ENCODE measurements at regions not wholly inside any gene's neighbourhood (a gene's known extent, or its start where the extent isn't known, plus 50 kb on each side); places are given as distances from the start of the nearest gene placed in this dataset.

- DNase-seq (ENCODE audit: low spot score) = no peak
- no peaks in the 10 kb centered on the region for H3K9me3 Mint-ChIP-seq
- intact Hi-C loops (cut with micrococcal nuclease) = no loop called here
- H3K36me3 Mint-ChIP-seq (ENCODE audit: low read depth) = no peaks in the 10 kb centered on the region
- peaks cover 6% of the 10 kb centered on the region for H3K27me3 Mint-ChIP-seq (ENCODE audit: low read depth)
- H3K4me1 Mint-ChIP-seq (ENCODE audit: low read depth) = no peaks in the 10 kb centered on the region
- H3K27ac Mint-ChIP-seq = no peak overlapping the region
- H3K4me3 Mint-ChIP-seq (ENCODE audit: low read depth) = no peak overlapping the region
Observed at GRCh38 chr7:94249631-94250030, 145.1 kb upstream of the COL1A2 start.

- no peak overlapping the region for H3K4me3 Mint-ChIP-seq (ENCODE audit: low read depth)
- H3K36me3 Mint-ChIP-seq (ENCODE audit: low read depth) = no peaks in the 10 kb centered on the region
- intact Hi-C loops (cut with micrococcal nuclease) = no loop called here
Observed at GRCh38 chr7:94250124-94250523, 144.6 kb upstream of the COL1A2 start.

DNA sequence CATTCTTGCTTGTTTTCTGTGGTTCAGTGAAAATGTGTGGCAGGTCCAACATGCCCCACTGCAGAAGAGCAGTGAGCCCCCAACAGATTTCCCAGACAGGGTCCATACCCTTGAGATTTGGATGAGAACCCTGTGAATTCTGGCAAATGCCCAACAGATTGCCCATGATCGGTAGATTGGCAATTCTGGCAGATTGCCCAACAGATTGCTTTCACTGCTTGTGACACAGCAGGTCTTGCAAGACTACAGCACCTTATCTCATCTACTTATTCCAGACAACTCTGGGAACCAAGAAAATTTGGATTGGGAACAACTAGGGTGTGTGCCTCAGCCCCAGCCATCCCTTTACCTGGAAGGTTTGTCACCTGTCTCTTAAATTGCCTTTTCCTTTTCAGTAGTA lies 143.7 kb upstream of the COL1A2 start:
- peaks cover 8% of the 10 kb centered on the region for H3K27me3 Mint-ChIP-seq (ENCODE audit: low read depth)
- H3K4me1 Mint-ChIP-seq (ENCODE audit: low read depth) = no peaks in the 10 kb centered on the region
- H3K4me3 Mint-ChIP-seq (ENCODE audit: low read depth) = no peak overlapping the region
- H3K27ac Mint-ChIP-seq = no peak overlapping the region
- H3K9me3 Mint-ChIP-seq = no peaks in the 10 kb centered on the region
- no peaks in the 10 kb centered on the region for H3K36me3 Mint-ChIP-seq (ENCODE audit: low read depth)
- no peak for DNase-seq (ENCODE audit: low spot score)
- intact Hi-C loops (cut with micrococcal nuclease) = no loop called here

More at GRCh38 chr7:94250124-94250523, 144.6 kb upstream of the COL1A2 start:
- H3K27me3 Mint-ChIP-seq (ENCODE audit: low read depth) = peaks cover 5% of the 10 kb centered on the region
- no peak for DNase-seq (ENCODE audit: low spot score)
- no peaks in the 10 kb centered on the region for H3K4me1 Mint-ChIP-seq (ENCODE audit: low read depth)
- H3K9me3 Mint-ChIP-seq = no peaks in the 10 kb centered on the region
- no peak overlapping the region for H3K27ac Mint-ChIP-seq

DNA sequence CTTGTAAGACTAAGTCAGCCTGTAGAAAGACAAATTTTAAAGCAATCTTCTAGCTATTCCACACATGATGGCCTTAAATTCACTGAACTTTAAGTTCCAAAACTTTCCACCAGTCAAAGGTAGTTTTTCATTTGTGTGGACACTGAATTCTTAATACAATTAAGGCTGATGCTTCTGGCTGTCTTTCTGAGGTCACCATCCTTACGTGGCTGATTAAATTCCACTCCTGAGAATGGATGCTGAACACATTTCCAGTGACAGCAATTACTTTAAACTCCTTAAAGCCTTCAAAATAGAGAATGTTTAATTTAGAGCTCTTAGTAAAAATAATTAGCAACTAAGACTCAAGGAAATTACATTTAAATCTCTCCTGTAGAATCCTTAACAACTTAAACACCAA lies 142.6 kb upstream of the COL1A2 start:
- no peaks in the 10 kb centered on the region for H3K9me3 Mint-ChIP-seq
- no peak for DNase-seq (ENCODE audit: low spot score)
- no peak overlapping the region for H3K27ac Mint-ChIP-seq
- H3K27me3 Mint-ChIP-seq (ENCODE audit: low read depth) = peaks cover 8% of the 10 kb centered on the region
- intact Hi-C loops (cut with micrococcal nuclease) = no loop called here
- H3K4me1 Mint-ChIP-seq (ENCODE audit: low read depth) = no peaks in the 10 kb centered on the region
- no peaks in the 10 kb centered on the region for H3K36me3 Mint-ChIP-seq (ENCODE audit: low read depth)
- no peak overlapping the region for H3K4me3 Mint-ChIP-seq (ENCODE audit: low read depth)

GRCh38 chr7:94252971-94253370 lies 141.7 kb upstream of the COL1A2 start:
- no peaks in the 10 kb centered on the region for H3K36me3 Mint-ChIP-seq (ENCODE audit: low read depth)
- DNase-seq (ENCODE audit: low spot score) = no peak
- intact Hi-C loops (cut with micrococcal nuclease) = no loop called here
- no peak overlapping the region for H3K4me3 Mint-ChIP-seq (ENCODE audit: low read depth)
- peaks cover 8% of the 10 kb centered on the region for H3K27me3 Mint-ChIP-seq (ENCODE audit: low read depth)
- no peak overlapping the region for H3K27ac Mint-ChIP-seq
- H3K9me3 Mint-ChIP-seq = no peaks in the 10 kb centered on the region
- no peaks in the 10 kb centered on the region for H3K4me1 Mint-ChIP-seq (ENCODE audit: low read depth)

DNA sequence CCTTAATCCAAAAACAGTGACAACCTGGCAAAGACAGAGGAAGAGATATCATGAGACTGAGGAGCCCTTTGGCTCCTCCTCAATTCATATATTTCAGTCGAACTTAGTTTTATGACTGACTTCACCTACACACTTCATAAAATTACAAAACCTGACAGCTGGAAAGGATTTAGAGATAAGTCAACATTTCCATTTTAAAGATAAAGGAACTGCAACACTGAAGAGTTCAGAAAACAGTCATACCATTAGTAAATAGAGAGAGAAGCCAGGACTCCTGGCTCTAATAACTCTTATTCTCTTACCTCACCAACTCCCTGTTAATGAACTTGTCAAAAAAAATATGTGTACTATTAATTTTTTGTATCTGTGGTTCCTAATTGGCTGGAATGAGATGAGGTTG lies 141.0 kb upstream of the COL1A2 start:
- H3K9me3 Mint-ChIP-seq = no peaks in the 10 kb centered on the region
- peaks cover 8% of the 10 kb centered on the region for H3K27me3 Mint-ChIP-seq (ENCODE audit: low read depth)
- H3K36me3 Mint-ChIP-seq (ENCODE audit: low read depth) = no peaks in the 10 kb centered on the region
- no peak overlapping the region for H3K27ac Mint-ChIP-seq
- intact Hi-C loops (cut with micrococcal nuclease) = no loop called here
- no peak overlapping the region for H3K4me3 Mint-ChIP-seq (ENCODE audit: low read depth)
- H3K4me1 Mint-ChIP-seq (ENCODE audit: low read depth) = no peaks in the 10 kb centered on the region
- DNase-seq (ENCODE audit: low spot score) = no peak

- intact Hi-C loops (cut with micrococcal nuclease) = no loop called here
- DNase-seq (ENCODE audit: low spot score) = no peak
- Mint-ChIP-seq H3K27ac (no peak overlapping the region), H3K4me1 (ENCODE audit: low read depth) (no peaks in the 10 kb centered on the region), H3K9me3 (no peaks in the 10 kb centered on the region), H3K4me3 (ENCODE audit: low read depth) (no peak overlapping the region), H3K27me3 (ENCODE audit: low read depth) (peaks cover 23% of the 10 kb centered on the region), H3K36me3 (ENCODE audit: low read depth) (no peaks in the 10 kb centered on the region)
Observed at GRCh38 chr7:94258418-94259300, 136.0 kb upstream of the COL1A2 start.

DNA sequence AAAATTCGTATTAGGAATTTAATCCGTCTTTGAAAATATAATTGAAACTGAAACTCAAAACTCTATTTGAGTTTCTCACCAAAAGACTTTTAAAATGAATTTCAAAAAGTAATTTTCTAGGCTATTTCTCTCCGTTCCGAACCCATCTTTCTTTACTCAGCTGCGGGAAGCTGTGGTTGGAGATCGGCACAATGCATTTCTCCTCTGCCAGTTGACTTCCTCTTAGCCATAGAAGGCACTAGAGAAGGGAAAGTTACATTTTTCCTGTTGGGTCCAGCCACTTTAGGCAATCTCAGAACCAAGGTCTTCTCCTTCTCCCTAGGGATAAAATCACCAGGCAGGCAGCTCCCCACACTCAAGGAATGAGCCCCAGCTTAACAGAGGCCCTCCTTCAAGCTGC lies 133.6 kb upstream of the COL1A2 start:
- Mint-ChIP-seq H3K36me3 (ENCODE audit: low read depth) (no peaks in the 10 kb centered on the region), H3K27ac (no peak overlapping the region), H3K4me3 (ENCODE audit: low read depth) (no peak overlapping the region), H3K9me3 (no peaks in the 10 kb centered on the region), H3K27me3 (ENCODE audit: low read depth) (peaks cover 20% of the 10 kb centered on the region), H3K4me1 (ENCODE audit: low read depth) (no peaks in the 10 kb centered on the region)
- DNase-seq (ENCODE audit: low spot score) = no peak
- intact Hi-C loops (cut with micrococcal nuclease) = no loop called here

DNA sequence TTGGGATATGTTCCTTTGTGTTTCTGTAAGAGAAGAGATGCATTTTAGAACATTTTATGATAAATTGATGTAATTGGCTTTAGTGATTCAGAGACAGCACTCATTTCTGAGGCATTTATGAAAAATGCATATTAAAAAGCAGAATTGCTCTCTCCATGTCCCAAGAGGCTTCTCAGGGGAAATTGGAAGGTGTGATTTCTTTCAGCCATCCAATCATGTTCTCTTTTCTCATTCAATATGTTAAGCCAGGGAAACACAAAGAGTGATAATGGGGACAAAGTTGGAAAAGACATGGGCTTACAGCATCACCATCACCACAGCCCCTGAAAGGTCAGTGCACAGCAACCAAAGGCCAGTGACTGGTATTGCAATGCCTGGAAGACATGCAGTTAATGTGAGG lies 129.9 kb upstream of the COL1A2 start:
- H3K36me3 Mint-ChIP-seq (ENCODE audit: low read depth) = no peaks in the 10 kb centered on the region
- intact Hi-C loops (cut with micrococcal nuclease) = no loop called here
- H3K4me3 Mint-ChIP-seq (ENCODE audit: low read depth) = no peak overlapping the region
- no peaks in the 10 kb centered on the region for H3K4me1 Mint-ChIP-seq (ENCODE audit: low read depth)
- no peaks in the 10 kb centered on the region for H3K9me3 Mint-ChIP-seq
- peaks cover 18% of the 10 kb centered on the region for H3K27me3 Mint-ChIP-seq (ENCODE audit: low read depth)
- no peak for DNase-seq (ENCODE audit: low spot score)
- H3K27ac Mint-ChIP-seq = no peak overlapping the region

GRCh38 chr7:94265456-94265855 lies 129.2 kb upstream of the COL1A2 start:
- Mint-ChIP-seq H3K27me3 (ENCODE audit: low read depth) (peaks cover 14% of the 10 kb centered on the region), H3K4me3 (ENCODE audit: low read depth) (no peak overlapping the region), H3K4me1 (ENCODE audit: low read depth) (no peaks in the 10 kb centered on the region), H3K9me3 (no peaks in the 10 kb centered on the region), H3K27ac (no peak overlapping the region), H3K36me3 (ENCODE audit: low read depth) (no peaks in the 10 kb centered on the region)
- intact Hi-C loops (cut with micrococcal nuclease) = no loop called here
- DNase-seq (ENCODE audit: low spot score) = no peak

- H3K27me3 Mint-ChIP-seq (ENCODE audit: low read depth) = peaks cover 13% of the 10 kb centered on the region
- intact Hi-C loops (cut with micrococcal nuclease) = no loop called here
- H3K4me1 Mint-ChIP-seq (ENCODE audit: low read depth) = no peaks in the 10 kb centered on the region
- H3K9me3 Mint-ChIP-seq = no peaks in the 10 kb centered on the region
- no peak for DNase-seq (ENCODE audit: low spot score)
- H3K4me3 Mint-ChIP-seq (ENCODE audit: low read depth) = no peak overlapping the region
- no peak overlapping the region for H3K27ac Mint-ChIP-seq
- H3K36me3 Mint-ChIP-seq (ENCODE audit: low read depth) = no peaks in the 10 kb centered on the region
Observed at GRCh38 chr7:94266238-94266644, 128.5 kb upstream of the COL1A2 start.

DNA sequence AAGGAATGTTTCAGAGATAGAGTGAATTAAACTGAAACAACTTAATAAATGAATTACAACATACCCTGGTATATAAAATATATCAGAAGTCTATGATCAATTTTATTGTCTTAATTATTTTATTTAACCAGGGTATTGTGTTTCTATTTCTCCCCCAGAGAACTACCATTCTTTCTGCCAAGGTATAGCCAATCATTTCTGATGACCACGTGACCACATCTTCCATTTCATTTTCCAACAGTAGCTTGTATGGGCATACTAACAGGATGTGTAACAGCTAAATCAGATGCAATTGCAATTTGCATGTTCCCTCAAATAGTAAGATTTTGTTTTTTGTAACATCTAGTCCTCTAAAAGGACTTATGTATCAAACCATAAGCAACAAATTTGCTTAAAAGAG lies 123.9 kb upstream of the COL1A2 start:
- peaks cover 7% of the 10 kb centered on the region for H3K4me1 Mint-ChIP-seq (ENCODE audit: low read depth)
- no peak overlapping the region for H3K4me3 Mint-ChIP-seq (ENCODE audit: low read depth)
- intact Hi-C loops (cut with micrococcal nuclease) = loop anchor here (5.0 to 10.0 kb wide), 2 partner anchors 122 to 366 kb away; partner anchors contain the start of genes COL1A2 and GNGT1
- DNase-seq (ENCODE audit: low spot score) = no peak
- no peaks in the 10 kb centered on the region for H3K9me3 Mint-ChIP-seq
- H3K36me3 Mint-ChIP-seq (ENCODE audit: low read depth) = no peaks in the 10 kb centered on the region
- H3K27ac Mint-ChIP-seq = no peak overlapping the region
- peaks cover 9% of the 10 kb centered on the region for H3K27me3 Mint-ChIP-seq (ENCODE audit: low read depth)

- intact Hi-C loops (cut with micrococcal nuclease) = loop anchor here (5.0 to 10.0 kb wide), 2 partner anchors 119 to 368 kb away; partner anchors contain the start of genes COL1A2 and GNGT1
- Mint-ChIP-seq H3K4me3 (ENCODE audit: low read depth) (no peak overlapping the region), H3K4me1 (ENCODE audit: low read depth) (peaks cover 7% of the 10 kb centered on the region), H3K36me3 (ENCODE audit: low read depth) (no peaks in the 10 kb centered on the region), H3K9me3 (no peaks in the 10 kb centered on the region), H3K27me3 (ENCODE audit: low read depth) (peaks cover 11% of the 10 kb centered on the region), H3K27ac (no peak overlapping the region)
- DNase-seq (ENCODE audit: low spot score) = no peak
Observed at GRCh38 chr7:94272821-94273583, 121.7 kb upstream of the COL1A2 start.
